H9 (cell line): ENCODE measurements at regions not wholly inside any gene's neighbourhood (a gene's known extent, or its start where the extent isn't known, plus 50 kb on each side); places are given as distances from the start of the nearest gene placed in this dataset.

Source experiments
- DNase-seq: peaks from one replicate; pipeline ENCODE4 v3.0.0-alpha.2; 2017
- H2AFZ ChIP-seq: one replicate; pipeline ENCODE4 v1.6.1; 2013; ENCODE audit warnings: mild to moderate bottlenecking, low read length, control low read depth, moderate library complexity
- H2AK5ac ChIP-seq: 2 replicates; pipeline ENCODE4 v1.6.1; 2013; ENCODE audit warnings: low read length, control low read depth, mixed read lengths; ENCODE audit not compliant: insufficient read length
- H2BK120ac ChIP-seq: one replicate; pipeline ENCODE4 v1.6.1; 2013; ENCODE audit warnings: low read depth, mild to moderate bottlenecking, low read length, control low read depth, inconsistent platforms; ENCODE audit not compliant: poor library complexity, severe bottlenecking
- H2BK12ac ChIP-seq: 2 replicates; pipeline ENCODE4 v1.6.1; 2013; ENCODE audit warnings: low read length, control low read depth, mixed read lengths, low read depth; ENCODE audit not compliant: insufficient read length
- H2BK15ac ChIP-seq: 2 replicates; pipeline ENCODE4 v1.6.1; 2013; ENCODE audit warnings: low read depth, low read length, control low read depth
- H2BK20ac ChIP-seq: one replicate; pipeline ENCODE4 v1.6.1; 2013; ENCODE audit warnings: low read depth, mild to moderate bottlenecking, low read length, control low read depth, inconsistent platforms; ENCODE audit not compliant: poor library complexity, severe bottlenecking
- H2BK5ac ChIP-seq: 2 replicates; pipeline ENCODE4 v1.6.1; 2013; ENCODE audit warnings: low read length, control low read depth, mixed read lengths; ENCODE audit not compliant: insufficient read length
- H3K14ac ChIP-seq: 2 replicates; pipeline ENCODE4 v1.6.1; 2013; ENCODE audit warnings: low read length, control low read depth; ENCODE audit not compliant: insufficient read depth
- H3K18ac ChIP-seq: 2 replicates; pipeline ENCODE4 v1.6.1; 2013; ENCODE audit warnings: low read depth, mild to moderate bottlenecking, mixed read lengths, low read length, control low read depth; ENCODE audit not compliant: insufficient read length
- H3K23ac ChIP-seq: 2 replicates; pipeline ENCODE4 v1.6.1; 2013; ENCODE audit warnings: low read length, control low read depth, mixed read lengths, low read depth; ENCODE audit not compliant: insufficient read length
- H3K23me2 ChIP-seq: 2 replicates; pipeline ENCODE4 v1.6.1; 2013; ENCODE audit warnings: low read depth, mild to moderate bottlenecking, mixed read lengths, low read length, control low read depth; ENCODE audit not compliant: insufficient read length, poor library complexity, severe bottlenecking
- H3K27ac ChIP-seq: 2 replicates; pipeline ENCODE4 v1.5.1; 2013; ENCODE audit warnings: low read length, control low read depth, mixed read lengths, low read depth; ENCODE audit not compliant: insufficient read length
- H3K27me3 ChIP-seq: 2 replicates; pipeline ENCODE4 v1.6.1; 2013; ENCODE audit warnings: low read length, control low read depth, inconsistent platforms; ENCODE audit not compliant: insufficient read depth
- H3K4ac ChIP-seq: 2 replicates; pipeline ENCODE4 v1.6.1; 2013; ENCODE audit warnings: low read depth, mild to moderate bottlenecking, control low read depth, inconsistent platforms, low read length, moderate library complexity
- H3K4me1 ChIP-seq: 2 replicates; pipeline ENCODE4 v1.6.1; 2013; ENCODE audit warnings: low read length, control low read depth, inconsistent platforms; ENCODE audit not compliant: insufficient read depth
- H3K4me2 ChIP-seq: 2 replicates; pipeline ENCODE4 v1.6.1; 2013; ENCODE audit warnings: low read length, control low read depth, mixed read lengths; ENCODE audit not compliant: insufficient read length, insufficient read depth
- H3K56ac ChIP-seq: 2 replicates; pipeline ENCODE4 v1.6.1; 2013; ENCODE audit warnings: low read depth, mild to moderate bottlenecking, mixed read lengths, low read length, control low read depth; ENCODE audit not compliant: insufficient read length
- H3K79me1 ChIP-seq: 2 replicates; pipeline ENCODE4 v1.6.1; 2013; ENCODE audit warnings: low read depth, mild to moderate bottlenecking, moderate library complexity, low read length, control low read depth, inconsistent platforms; ENCODE audit not compliant: insufficient read depth, poor library complexity, severe bottlenecking
- H3K79me2 ChIP-seq: 2 replicates; pipeline ENCODE4 v1.6.1; 2013; ENCODE audit warnings: low read length, control low read depth, inconsistent platforms; ENCODE audit not compliant: insufficient read depth
- H3K9ac ChIP-seq: 2 replicates; pipeline ENCODE4 v1.6.1; 2013; ENCODE audit warnings: low read length, control low read depth, mixed read lengths; ENCODE audit not compliant: insufficient read length; ENCODE audit errors: extremely low read depth
- H3K9me3 ChIP-seq: one replicate; pipeline ENCODE4 v1.6.1; 2013; ENCODE audit warnings: low read depth, low read length, inconsistent platforms; ENCODE audit not compliant: control insufficient read depth
- H3T11ph ChIP-seq: one replicate; pipeline ENCODE4 v1.6.1; 2013; ENCODE audit warnings: mild to moderate bottlenecking, low read length, control low read depth, inconsistent platforms
- H4K20me1 ChIP-seq: one replicate; pipeline ENCODE4 v1.6.1; 2013; ENCODE audit not compliant: control insufficient read depth, insufficient read length, insufficient read depth
- H4K5ac ChIP-seq: 2 replicates; pipeline ENCODE4 v1.6.1; 2013; ENCODE audit warnings: low read depth, mild to moderate bottlenecking, mixed read lengths, low read length, control low read depth; ENCODE audit not compliant: insufficient read length
- H4K8ac ChIP-seq: replicated peaks from 2 replicates; pipeline ENCODE4 v1.6.1; 2013; ENCODE audit warnings: low read length, control low read depth, mixed read lengths, low read depth; ENCODE audit not compliant: insufficient read length
- H4K91ac ChIP-seq: 2 replicates; pipeline ENCODE4 v1.6.1; 2013; ENCODE audit warnings: low read depth, mild to moderate bottlenecking, moderate library complexity, mixed read lengths, low read length, control low read depth; ENCODE audit not compliant: insufficient read length
- H3K27ac Mint-ChIP-seq, 3 experiments: 2 replicates in 2 of 3; 3 replicates in 1 of 3; pipeline ENCODE4 v1.8.0; 2020 to 2021; ENCODE audit warnings: mixed read lengths in 3 of 3, mild to moderate bottlenecking in 1 of 3, moderate library complexity in 1 of 3
- H3K27me3 Mint-ChIP-seq: 2 replicates; pipeline ENCODE4 v1.8.0; 2021; ENCODE audit warnings: low read depth, mild to moderate bottlenecking, moderate library complexity, mixed read lengths
- H3K36me3 Mint-ChIP-seq, 3 experiments: 2 replicates in 2 of 3; 3 replicates in 1 of 3; pipeline ENCODE4 v1.8.0; 2020 to 2021; ENCODE audit warnings: low read depth in 3 of 3, mixed read lengths in 3 of 3; ENCODE audit not compliant: insufficient read depth in 1 of 3
- H3K4me1 Mint-ChIP-seq, 2 experiments: 2 replicates each; pipeline ENCODE4 v1.8.0; 2020; ENCODE audit warnings: mixed read lengths in 2 of 2
- H3K4me3 Mint-ChIP-seq, 2 experiments: 2 replicates in 1 of 2; 3 replicates in 1 of 2; pipeline ENCODE4 v1.8.0; 2020 to 2021; ENCODE audit warnings: mild to moderate bottlenecking in 2 of 2, mixed read lengths in 2 of 2, moderate library complexity in 1 of 2
- H3K9me3 Mint-ChIP-seq, 2 experiments: 2 replicates in 1 of 2; 3 replicates in 1 of 2; pipeline ENCODE4 v1.8.0; 2020; ENCODE audit warnings: mild to moderate bottlenecking in 2 of 2, mixed read lengths in 2 of 2, moderate library complexity in 1 of 2
- CTCF ChIP-seq: fragments of 200-600 bp; sonication (generic); conservative IDR thresholded peaks from 3 replicates; pipeline ENCODE4 v1.8.0; 2021; ENCODE audit warnings: antibody characterized with exemption, mild to moderate bottlenecking
- WGBS: extraction: QIAGEN DNeasy Blood & Tissue Kit; methylation state at CpG from one replicate; pipeline ENCODE4 v1.1.7; 2013; ENCODE audit warnings: missing lambda C conversion rate, low lambda C conversion rate, mixed read lengths; ENCODE audit not compliant: insufficient read length; ENCODE audit errors: extremely low coverage; 5-methylcytosine and 5-hydroxymethylcytosine counted together

GRCh38 chr6:40900791-40901190, 138.2 kb downstream of the UNC5CL start:
- no peaks in the 10 kb centered on the region for H3K79me1 ChIP-seq
- no peak overlapping the region for H3K18ac ChIP-seq
- no peaks in the 10 kb centered on the region for H3K23me2 ChIP-seq
- no peak overlapping the region for H3K14ac ChIP-seq
- no peak overlapping the region for H3K23ac ChIP-seq
- H3K4ac ChIP-seq = no peak overlapping the region
- H3K9me3 ChIP-seq = no peaks in the 10 kb centered on the region
- Mint-ChIP-seq H3K4me3 (no peak overlapping the region), H3K9me3 (no peaks in the 10 kb centered on the region; a peak in 1 of 5 replicates), H3K27me3 (peaks cover 70% of the 10 kb centered on the region), H3K27ac (no peak overlapping the region), H3K4me1 (peaks cover 5% of the 10 kb centered on the region in 2 experiments; a peak in 2 of 4 replicates), H3K36me3 (no peaks in the 10 kb centered on the region)
- H2BK12ac ChIP-seq = no peak overlapping the region
- H4K20me1 ChIP-seq = no peaks in the 10 kb centered on the region
- peaks cover 3% of the 10 kb centered on the region; the same call in 1 of the 2 replicates for H3K27me3 ChIP-seq
- no peak overlapping the region for H2BK120ac ChIP-seq
- no peak for TF ChIP-seq CTCF
- H3K4me2 ChIP-seq = no peak overlapping the region
- H3T11ph ChIP-seq = no peak overlapping the region
- no peak overlapping the region for H4K5ac ChIP-seq
- H2AK5ac ChIP-seq = no peak overlapping the region
- no CpG with 5 or more reads among the region's 5 CpGs for WGBS
- no peak overlapping the region for H3K27ac ChIP-seq
- no peak overlapping the region for H4K8ac ChIP-seq
- no peaks in the 10 kb centered on the region for H3K4me1 ChIP-seq
- no peak overlapping the region for H2AFZ ChIP-seq
- H4K91ac ChIP-seq = no peak overlapping the region
- H3K79me2 ChIP-seq = no peaks in the 10 kb centered on the region
- H3K56ac ChIP-seq = no peak overlapping the region
- no peak overlapping the region for H2BK15ac ChIP-seq
- no peak overlapping the region for H2BK5ac ChIP-seq
- H3K9ac ChIP-seq = no peak overlapping the region
- no peak for DNase-seq
- H2BK20ac ChIP-seq = no peak overlapping the region
